NCI-H524 treated with DMSO at 0.1 percent for 48 hours (cell line): ENCODE measurements at regions not wholly inside any gene's neighbourhood (a gene's known extent, or its start where the extent isn't known, plus 50 kb on each side); places are given as distances from the start of the nearest gene placed in this dataset.
"Not testable (repeated sequence)": the region's sequence is repeated elsewhere in the genome, so short reads cannot be mapped to it uniquely, and the experiment has no call there.

Experiments used
- DNase-seq: peaks from one replicate; lab custom pipeline; 2025; lab: John Stamatoyannopoulos, UW

- DNase-seq: peak; percentile 44
These were observed 220.9 kb upstream of the KCNK2 start for GRCh38 chr1:214861615-214862014.

DNA sequence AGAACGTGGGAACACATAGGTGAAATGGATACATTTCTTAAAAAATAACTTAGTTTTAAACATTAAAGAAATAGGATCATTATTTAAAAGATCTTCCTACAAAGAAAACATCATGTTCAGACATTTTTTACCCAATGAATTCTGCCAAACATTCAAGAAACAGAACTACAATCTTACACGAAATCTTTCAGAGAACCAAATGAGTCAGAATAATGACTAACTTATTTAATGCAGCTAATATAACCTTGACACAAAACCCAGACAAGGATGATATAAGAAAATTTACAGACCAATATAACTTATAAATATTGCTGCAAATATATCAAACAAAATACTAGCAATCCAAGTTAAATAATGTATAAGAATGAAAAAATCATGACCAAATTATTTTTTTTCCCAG, 220.1 kb upstream of the KCNK2 start:
- no peak for DNase-seq

DNA sequence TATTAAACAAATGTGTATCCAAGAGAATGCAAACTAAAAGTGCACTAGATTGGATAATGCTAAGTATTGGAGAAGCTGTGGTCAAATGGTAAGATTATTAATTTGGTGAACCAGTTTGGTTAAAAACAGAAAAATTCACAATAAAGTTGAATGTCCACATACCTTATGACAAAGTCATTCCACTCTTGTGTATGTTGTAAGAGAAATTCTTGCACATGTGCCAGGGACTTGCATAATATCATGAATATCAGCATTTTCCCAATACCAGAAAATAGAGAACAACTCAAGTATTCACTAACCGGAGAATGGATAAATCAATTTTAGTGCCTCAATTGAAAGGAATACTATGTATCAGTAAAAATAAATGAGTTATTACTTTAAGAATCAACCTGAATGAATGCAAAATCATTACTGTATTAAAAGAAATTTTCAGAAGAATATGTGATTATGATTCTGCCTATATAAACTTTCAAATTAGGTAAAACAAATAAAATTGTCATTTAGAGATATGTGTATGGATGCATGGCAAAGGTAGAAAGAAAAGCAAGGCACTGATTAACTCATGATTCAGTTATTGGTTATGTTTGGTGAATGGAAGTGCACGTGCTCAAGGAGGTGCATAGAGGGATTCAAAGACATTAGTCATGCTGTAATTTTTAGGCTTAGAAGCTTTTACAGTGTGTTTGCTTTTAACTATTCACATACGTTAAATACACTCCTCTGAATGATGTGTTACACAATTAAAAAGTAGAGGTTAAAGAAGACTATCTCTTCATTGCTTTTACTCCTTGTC, 217.4 kb upstream of the KCNK2 start:
- no peak for DNase-seq

DNA sequence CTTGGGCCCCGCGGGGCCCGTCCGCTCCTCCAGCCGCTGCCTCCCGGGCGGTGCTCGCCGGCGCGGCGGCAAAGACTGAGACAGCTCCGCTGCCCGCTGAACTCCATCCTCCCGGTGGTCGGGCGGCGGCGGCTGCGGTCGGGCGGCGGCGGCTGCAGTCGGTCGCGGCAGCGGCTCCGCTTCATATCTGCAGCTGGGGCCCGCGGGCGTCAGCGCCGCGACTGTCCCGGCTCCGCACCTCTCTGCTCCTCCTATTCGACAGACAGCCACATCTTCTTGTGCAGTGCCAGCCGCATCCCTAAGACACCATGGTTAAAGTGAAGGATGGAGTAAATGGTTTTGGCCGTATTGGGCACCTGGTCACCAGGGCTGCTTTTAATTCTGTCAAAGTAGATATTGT, 212.1 kb upstream of the KCNK2 start:
- not testable (repeated sequence) for DNase-seq

DNA sequence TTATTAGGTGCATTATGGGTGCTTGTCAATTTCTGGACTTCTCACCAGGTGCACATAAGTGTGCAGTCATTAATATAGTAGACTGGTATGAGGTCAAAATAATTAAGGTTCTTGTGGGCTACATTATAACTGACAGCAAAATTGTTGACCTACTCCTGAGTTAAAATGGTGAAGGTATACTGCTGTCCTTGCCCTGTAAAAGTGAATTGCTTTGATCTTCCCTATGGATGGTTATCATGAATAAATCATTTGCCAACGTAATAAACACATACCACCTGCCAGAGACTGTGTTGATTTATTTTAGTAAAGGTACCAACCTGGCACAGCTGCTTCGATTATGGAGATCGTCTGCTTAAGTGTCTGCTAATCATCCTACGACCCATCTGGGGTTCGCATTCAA, 201.6 kb upstream of the KCNK2 start:
- peak; percentile 3 for DNase-seq

- no peak for DNase-seq
These were observed 199.9 kb upstream of the KCNK2 start for GRCh38 chr1:214882616-214883015.

- no peak for DNase-seq
These were observed 187.4 kb upstream of the KCNK2 start for GRCh38 chr1:214895011-214895600.

GRCh38 chr1:214896921-214897320, 185.6 kb upstream of the KCNK2 start:
- DNase-seq: no peak

DNA sequence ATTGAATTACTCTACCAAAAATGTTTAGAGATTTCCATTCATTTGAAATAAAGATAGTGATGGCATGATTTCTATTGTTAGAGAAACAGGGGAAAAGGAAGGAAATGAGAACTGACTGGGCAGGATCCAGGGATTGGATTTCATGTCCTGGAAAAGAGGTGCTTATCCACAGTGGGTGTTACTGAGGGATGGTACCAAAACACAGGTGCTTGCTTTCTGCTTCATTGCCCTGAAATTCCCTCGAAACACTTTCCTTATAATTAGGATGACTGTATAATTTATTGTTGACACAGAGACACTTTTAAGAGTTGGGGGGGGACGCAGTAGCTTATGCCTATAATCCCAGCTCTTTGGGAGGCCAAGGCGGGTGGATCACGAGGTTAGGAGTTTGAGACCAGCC, 185.0 kb upstream of the KCNK2 start:
- peak; percentile 5 for DNase-seq

DNA sequence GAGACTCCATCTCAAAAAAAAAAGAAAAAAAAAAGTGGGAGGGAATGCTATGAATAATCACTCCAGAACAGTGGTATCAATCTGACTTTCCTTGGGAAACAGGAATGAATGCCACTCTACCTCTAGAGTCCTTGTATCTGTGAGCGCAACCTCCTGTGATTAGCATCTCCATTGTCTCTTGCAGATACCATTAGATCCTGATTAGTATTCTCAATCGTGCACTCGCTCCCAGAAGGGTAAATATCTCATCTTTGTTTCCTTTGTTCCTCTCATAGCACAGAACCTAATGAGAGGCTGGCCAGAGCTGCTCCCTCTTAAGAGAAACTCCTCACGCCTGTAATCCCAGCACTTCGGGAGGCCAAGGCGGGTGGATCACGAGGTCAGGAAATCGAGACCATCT, 184.4 kb upstream of the KCNK2 start:
- no peak for DNase-seq

- DNase-seq: no peak
These were observed 183.8 kb upstream of the KCNK2 start for GRCh38 chr1:214898718-214899117.

DNA sequence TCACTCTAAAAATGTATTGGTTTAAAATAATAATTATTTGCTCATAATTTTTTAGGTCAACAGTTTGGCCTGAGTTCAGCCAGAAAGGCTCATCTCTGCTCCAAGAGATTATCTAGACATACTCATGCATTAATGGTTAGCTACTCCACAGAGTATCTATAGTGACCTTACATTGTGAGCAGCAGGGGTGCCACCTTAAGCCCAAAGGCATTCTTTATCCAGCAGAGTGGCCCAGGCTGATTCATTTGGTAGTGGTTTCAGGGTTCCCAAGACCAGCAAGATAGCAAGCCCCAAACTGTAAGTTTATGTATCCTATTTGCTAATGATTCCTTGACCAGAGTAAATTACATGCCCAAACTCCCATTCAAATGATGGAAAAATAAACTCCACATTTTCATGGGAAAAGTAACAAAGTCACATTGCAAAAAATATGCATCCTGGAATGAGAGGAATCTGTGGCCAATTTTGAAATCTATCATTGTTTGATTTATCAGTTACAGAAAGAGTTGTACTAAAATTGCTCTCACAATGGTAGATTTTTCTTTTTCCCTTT, 182.6 kb upstream of the KCNK2 start:
- no peak for DNase-seq

- DNase-seq: no peak
These were observed 181.9 kb upstream of the KCNK2 start for GRCh38 chr1:214900590-214900989.

- DNase-seq: no peak
These were observed 180.8 kb upstream of the KCNK2 start for GRCh38 chr1:214901718-214902117.

DNA sequence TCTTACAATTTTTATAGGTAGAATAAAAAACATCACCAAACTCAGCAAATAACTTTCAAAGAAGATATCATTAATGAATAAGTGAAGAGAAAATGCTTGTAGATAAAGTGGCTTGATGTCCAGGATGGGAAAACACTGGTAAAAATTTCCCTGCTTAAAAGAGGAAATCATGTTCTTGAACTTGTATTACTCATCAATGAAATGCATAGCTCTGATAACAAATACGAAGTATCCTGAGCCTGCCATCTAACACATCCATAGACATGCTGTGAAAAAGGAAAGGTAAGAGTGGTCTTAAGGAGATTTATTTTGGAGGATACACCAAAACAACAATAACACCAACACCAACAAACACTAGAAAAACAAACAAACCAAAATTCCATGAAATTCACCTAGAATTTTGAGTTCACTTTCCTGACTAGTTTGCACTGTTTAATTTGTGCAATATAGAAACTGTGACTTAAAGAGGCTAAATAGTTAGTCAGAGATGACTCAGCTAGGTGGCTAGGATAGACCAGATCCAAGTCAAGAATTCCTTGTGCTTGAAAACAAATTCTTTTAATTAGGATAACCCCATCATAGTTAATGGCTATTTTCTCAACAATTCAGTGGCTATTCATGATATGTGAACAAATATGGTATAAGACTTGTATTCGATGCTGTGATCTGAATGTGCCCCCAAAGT, 179.8 kb upstream of the KCNK2 start:
- DNase-seq: no peak

DNA sequence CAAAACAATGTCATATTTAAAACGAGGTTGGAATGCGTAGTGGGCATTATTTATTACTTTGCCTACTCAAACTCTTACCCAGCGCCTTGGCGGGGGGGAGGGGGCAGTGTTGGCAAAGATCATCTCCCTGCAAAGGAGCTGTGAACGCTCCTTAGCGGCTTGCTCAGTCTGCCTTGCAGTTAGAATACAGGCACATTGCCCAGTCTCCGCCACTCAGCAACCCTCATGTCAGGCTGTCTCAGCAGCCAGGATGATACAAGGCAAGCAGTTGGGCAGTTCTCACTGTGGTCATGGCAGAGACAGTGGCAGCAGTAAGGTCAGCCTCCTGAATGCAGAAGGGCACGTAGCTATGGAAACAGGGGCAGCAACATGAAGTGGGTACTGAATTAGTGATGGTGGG, 170.4 kb upstream of the KCNK2 start:
- DNase-seq: no peak

DNA sequence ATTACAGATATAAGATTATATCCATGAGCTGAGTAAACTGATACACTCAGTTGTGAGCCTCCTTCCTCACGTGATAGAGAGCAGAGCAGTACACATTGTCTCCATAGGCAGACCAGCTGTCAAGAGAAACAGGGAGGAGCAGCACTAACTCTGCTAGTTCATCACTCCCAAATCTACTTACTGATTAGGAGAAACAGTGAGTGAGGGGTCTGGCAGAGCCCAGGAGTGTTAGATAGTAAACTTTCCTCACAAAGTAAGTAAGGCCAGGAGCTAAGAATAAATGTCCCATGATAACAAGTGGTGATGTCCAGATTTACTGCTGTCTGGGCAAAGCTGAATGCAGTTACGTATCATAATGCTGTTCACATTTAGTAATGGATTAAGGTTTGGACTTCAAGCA, 168.6 kb upstream of the KCNK2 start:
- no peak for DNase-seq

DNA sequence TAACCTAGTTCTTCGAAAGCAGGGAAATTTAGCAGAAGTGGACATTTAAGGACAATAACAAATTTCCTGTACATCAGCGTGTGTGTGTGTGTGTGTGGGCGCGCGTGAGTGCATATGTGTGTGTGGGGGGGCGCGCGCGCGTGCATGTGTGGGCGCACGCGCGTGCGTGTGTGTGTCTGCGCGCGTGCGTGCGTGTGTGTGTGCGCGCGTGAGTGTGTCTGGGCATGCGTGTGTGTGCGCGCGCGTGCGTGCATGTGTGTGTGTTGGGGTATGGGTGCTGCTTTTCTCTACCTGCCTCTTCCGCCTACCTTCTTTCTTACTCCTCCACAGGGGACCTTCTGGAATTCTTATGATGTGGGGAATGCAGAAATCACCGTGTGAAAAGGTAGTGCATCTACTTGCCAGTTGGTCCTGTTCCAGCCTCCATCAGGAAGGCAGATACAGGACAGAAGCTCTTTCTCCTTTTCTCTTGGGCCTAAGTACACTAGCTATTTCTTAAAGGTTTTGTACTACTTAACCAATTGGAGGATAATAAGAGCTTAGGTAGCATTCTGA, 165.4 kb upstream of the KCNK2 start:
- DNase-seq: no peak

DNA sequence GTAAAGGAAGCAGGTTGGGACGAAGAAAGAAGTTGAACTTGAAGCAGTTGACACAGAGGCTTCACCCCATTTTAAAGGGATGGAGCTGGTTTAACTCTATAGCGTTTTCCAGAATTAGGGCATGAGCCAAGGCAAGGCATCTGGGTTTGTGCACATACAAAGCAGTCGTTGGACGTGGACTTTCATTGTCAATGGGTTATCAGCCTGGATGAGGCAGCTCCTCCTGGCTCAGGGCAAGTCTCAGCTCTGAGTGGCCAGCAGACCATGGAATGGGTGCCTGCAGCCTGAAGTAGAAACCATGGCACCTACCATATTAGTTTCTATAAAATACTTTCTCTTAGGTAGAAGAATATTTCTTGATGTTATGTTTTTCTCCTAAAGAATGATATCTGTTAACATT, 163.8 kb upstream of the KCNK2 start:
- DNase-seq: no peak

DNA sequence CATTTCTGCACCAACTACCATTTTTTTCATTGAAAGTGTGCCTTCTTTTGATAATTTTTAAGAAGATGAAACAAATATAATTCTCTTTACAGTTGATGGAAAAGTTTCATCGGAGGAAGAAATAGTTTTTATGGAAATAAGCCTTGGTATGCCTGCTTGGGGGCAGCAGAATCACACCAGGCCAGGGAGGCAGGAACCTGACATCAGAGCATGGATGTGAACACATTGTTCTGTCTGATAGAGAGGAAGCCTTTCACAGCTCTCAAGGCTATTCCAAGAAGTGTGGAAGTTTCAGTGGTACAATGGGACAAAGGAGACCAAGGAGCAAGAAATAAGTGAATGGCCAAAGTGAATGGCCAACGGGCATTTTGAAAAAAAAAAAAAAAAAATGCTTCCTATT, 162.2 kb upstream of the KCNK2 start:
- DNase-seq: no peak

DNA sequence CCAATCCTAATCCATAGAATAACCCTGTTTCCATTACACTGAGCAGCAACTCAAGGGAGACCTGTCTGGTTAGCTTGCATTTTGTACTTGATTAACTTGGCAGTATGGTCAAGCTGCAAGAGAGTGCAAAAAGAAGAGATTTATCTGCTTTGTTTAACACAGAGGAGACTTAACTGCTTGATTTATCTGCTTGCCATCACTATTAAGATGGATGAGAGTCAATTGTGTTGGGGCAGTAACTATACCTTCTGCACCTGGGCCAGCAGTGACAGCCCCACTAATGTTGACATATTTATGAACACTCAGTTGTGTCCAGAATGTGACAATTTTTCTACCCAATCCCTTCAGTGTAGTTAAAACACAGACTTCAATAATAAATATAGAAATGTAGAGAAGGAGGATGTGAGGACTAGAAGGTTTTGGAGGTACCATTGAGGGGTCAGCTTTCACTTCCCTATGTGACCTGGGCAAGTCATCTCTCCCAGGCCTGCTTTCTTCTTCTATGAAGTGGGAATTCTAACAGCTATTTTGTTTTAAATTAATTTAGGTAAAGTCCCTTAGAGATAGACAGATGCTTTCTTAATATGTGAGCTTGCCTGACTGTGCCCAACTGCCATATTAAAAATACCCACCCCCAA, 159.1 kb upstream of the KCNK2 start:
- DNase-seq: no peak

DNA sequence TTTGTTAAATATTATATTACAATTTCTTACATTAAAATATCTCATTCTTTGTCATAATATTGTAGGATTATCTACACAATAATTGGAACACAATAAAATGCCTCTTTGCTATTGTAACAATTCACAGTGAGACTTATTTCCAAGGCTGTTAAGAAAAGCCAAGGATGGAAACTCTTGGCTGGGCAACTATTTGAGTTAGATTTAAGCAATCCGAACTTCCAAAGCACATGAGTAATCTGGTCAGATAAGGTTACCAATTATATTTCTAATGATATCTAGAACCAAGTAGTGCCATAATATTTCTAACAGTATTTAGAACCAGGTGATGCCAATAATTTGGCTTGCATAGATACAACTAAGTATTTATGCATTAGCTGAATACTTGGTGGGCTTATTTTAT, 154.7 kb upstream of the KCNK2 start:
- no peak for DNase-seq
